GM18519 (cell line): ENCODE measurements at regions not wholly inside any gene's neighbourhood (a gene's known extent, or its start where the extent isn't known, plus 50 kb on each side); places are given as distances from the start of the nearest gene placed in this dataset.

Experiments
- ATAC-seq: cut with Tn5 transposase; IDR thresholded peaks from one replicate; pipeline ENCODE4 v1.9.1; 2021; ENCODE audit warnings: mild to moderate bottlenecking, moderate library complexity; ENCODE audit not compliant: unreplicated experiment, low FRiP score

- ATAC-seq: no peak
Measured at GRCh38 chr21:17988102-17988437, 168.9 kb upstream of the C21orf91 start.

GRCh38 chr21:17987382-17988101, 168.4 kb upstream of the C21orf91 start:
- ATAC-seq: no peak

- no peak for ATAC-seq
Measured at GRCh38 chr21:17981060-17981740, 162.0 kb upstream of the C21orf91 start.

- ATAC-seq: no peak
Measured at GRCh38 chr21:17979763-17980162, 160.6 kb upstream of the C21orf91 start.

- no peak for ATAC-seq
Measured at GRCh38 chr21:17978895-17979294, 159.7 kb upstream of the C21orf91 start.

- no peak for ATAC-seq
Measured at GRCh38 chr21:17976691-17977090, 157.5 kb upstream of the C21orf91 start.

GRCh38 chr21:17976139-17976538, 157.0 kb upstream of the C21orf91 start:
- ATAC-seq: no peak

GRCh38 chr21:17967319-17967718, 148.2 kb upstream of the C21orf91 start:
- ATAC-seq: no peak

GRCh38 chr21:17964716-17965115, 145.6 kb upstream of the C21orf91 start:
- ATAC-seq: no peak

GRCh38 chr21:17964199-17964598, 145.0 kb upstream of the C21orf91 start:
- ATAC-seq: no peak

- ATAC-seq: no peak
Measured at GRCh38 chr21:17950591-17950990, 131.4 kb upstream of the C21orf91 start.

GRCh38 chr21:17949421-17949820, 130.3 kb upstream of the C21orf91 start:
- no peak for ATAC-seq

- ATAC-seq: no peak
Measured at GRCh38 chr21:17947531-17947930, 128.4 kb upstream of the C21orf91 start.

- ATAC-seq: no peak
Measured at GRCh38 chr21:17931080-17931479, 111.9 kb upstream of the C21orf91 start.

GRCh38 chr21:17930093-17930492, 110.9 kb upstream of the C21orf91 start:
- no peak for ATAC-seq

- ATAC-seq: no peak
Measured at GRCh38 chr21:17929510-17929909, 110.4 kb upstream of the C21orf91 start.

- no peak for ATAC-seq
Measured at GRCh38 chr21:17925899-17926298, 106.7 kb upstream of the C21orf91 start.

GRCh38 chr21:17925000-17925610, 105.9 kb upstream of the C21orf91 start:
- peak; percentile 97 for ATAC-seq

GRCh38 chr21:17921579-17922530, 102.7 kb upstream of the C21orf91 start:
- ATAC-seq: no peak

- ATAC-seq: no peak
Measured at GRCh38 chr21:17915976-17916375, 96.8 kb upstream of the C21orf91 start.

- no peak for ATAC-seq
Measured at GRCh38 chr21:17911628-17912027, 92.5 kb upstream of the C21orf91 start.
